ENCODE measurements at regions not wholly inside any gene's neighbourhood (a gene's known extent, or its start where the extent isn't known, plus 50 kb on each side); places are given as distances from the start of the nearest gene placed in this dataset.

DNA sequence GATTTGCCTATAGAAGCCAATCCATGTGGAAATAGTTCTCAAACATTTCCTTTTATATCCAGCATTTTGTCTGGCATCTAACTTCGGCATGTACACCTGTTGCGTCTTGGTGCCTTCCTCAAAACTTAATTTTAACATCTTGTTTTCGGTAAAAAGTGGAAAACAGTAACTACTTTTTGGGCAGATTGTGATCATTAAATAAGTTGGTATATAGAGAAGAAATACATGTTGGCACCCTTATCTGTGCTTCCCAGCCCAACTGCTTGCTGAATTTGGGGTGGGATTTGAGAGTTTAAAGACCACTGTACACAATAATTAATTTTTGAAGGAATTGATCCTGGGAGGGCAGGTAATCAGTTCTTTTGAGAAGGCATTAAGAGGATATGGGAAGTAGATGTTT is 566.8 kb downstream of the PDCD6IP start:
- dilution Hi-C loops (cut with MboI; ENCODE audit: extremely low pct_ligation_motif_present, low sequenced_read_pairs), result no loop called here

DNA sequence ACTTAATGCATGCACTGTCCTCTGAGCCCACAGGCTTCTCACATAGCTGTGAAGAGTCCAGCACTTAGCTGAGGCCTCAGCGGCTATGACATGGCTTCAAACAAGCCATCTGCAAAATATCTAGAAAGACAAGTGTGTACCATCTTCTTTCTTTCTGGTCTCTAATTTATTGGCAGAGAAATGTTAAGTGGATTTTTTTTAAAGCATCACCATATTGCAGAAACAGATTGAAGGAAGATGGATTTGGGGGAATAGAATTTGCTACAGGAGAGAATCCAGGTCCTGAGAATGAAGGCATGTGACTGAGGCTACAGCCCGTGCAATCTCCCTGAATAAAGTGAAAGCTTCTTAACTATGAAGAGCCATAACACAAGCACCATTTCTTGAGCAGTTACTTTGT is 567.3 kb downstream of the PDCD6IP start:
- Histone ChIP-seq H3K9me3 (ENCODE audit: control insufficient read depth, low read depth, low read length) (no peaks in the 10 kb centered on the region), H2AFZ (ENCODE audit: control insufficient read depth, low read length) (no peak overlapping the region), H3K4me2 (ENCODE audit: control insufficient read depth, extremely low read depth, insufficient read depth, low read depth, low read length) (no peak overlapping the region), H3K9ac (ENCODE audit: control insufficient read depth, extremely low read depth, insufficient read depth, low read length) (no peak overlapping the region), H3K4me1 (ENCODE audit: control insufficient read depth, extremely low read depth, insufficient read depth, low read length) (no peaks in the 10 kb centered on the region), H4K20me1 (ENCODE audit: control insufficient read depth, extremely low read depth, insufficient read depth, low read length) (no peaks in the 10 kb centered on the region), H3K4me3 (ENCODE audit: control insufficient read depth in 2 of 3, extremely low read depth in 1 of 3, insufficient read depth in 2 of 3, low read depth in 1 of 3, low read length in 3 of 3) (no peak overlapping the region), H3K9me1 (ENCODE audit: control insufficient read depth, extremely low read depth, insufficient read depth, low read length) (no peaks in the 10 kb centered on the region), H3K27me3 (ENCODE audit: control insufficient read depth, extremely low read depth, insufficient read depth, low read length) (no peaks in the 10 kb centered on the region), H3K79me2 (ENCODE audit: control insufficient read depth, insufficient read depth, low read length) (no peaks in the 10 kb centered on the region), H3K36me3 (ENCODE audit: control insufficient read depth in 2 of 2, extremely low read depth in 1 of 2, insufficient read depth in 2 of 2, low read length in 2 of 2) (no peaks in the 10 kb centered on the region), H3K27ac (ENCODE audit: control insufficient read depth, insufficient read depth, low read length) (no peak overlapping the region)
- TF ChIP-seq, protein P1, sequence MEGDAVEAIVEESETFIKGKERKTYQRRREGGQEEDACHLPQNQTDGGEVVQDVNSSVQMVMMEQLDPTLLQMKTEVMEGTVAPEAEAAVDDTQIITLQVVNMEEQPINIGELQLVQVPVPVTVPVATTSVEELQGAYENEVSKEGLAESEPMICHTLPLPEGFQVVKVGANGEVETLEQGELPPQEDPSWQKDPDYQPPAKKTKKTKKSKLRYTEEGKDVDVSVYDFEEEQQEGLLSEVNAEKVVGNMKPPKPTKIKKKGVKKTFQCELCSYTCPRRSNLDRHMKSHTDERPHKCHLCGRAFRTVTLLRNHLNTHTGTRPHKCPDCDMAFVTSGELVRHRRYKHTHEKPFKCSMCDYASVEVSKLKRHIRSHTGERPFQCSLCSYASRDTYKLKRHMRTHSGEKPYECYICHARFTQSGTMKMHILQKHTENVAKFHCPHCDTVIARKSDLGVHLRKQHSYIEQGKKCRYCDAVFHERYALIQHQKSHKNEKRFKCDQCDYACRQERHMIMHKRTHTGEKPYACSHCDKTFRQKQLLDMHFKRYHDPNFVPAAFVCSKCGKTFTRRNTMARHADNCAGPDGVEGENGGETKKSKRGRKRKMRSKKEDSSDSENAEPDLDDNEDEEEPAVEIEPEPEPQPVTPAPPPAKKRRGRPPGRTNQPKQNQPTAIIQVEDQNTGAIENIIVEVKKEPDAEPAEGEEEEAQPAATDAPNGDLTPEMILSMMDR (optimal IDR thresholded peaks at IDR 0.05 in 1 of 3, IDR thresholded peaks at IDR 0.05 in 1 of 3, conservative IDR thresholded peaks at IDR 0.05 in 1 of 3; ENCODE audit: extremely low read depth in 1 of 3, insufficient read depth in 2 of 3, low read length in 3 of 3), result no peak
- no peak for TF ChIP-seq EZH2 (IDR thresholded peaks at IDR 0.05; ENCODE audit: low read length)
- dilution Hi-C loops (cut with MboI; ENCODE audit: extremely low pct_ligation_motif_present, low sequenced_read_pairs), result no loop called here
- DNase-seq (ENCODE audit: low read depth, low spot score) (no peak), FAIRE-seq (no peak)

More for the DNA sequence above, 566.8 kb downstream of the PDCD6IP start:
- Histone ChIP-seq H3K4me1 (ENCODE audit: control insufficient read depth, extremely low read depth, insufficient read depth, low read length) (no peaks in the 10 kb centered on the region), H3K9ac (ENCODE audit: control insufficient read depth, extremely low read depth, insufficient read depth, low read length) (no peak overlapping the region), H3K79me2 (ENCODE audit: control insufficient read depth, insufficient read depth, low read length) (no peaks in the 10 kb centered on the region), H3K9me3 (ENCODE audit: control insufficient read depth, low read depth, low read length) (no peaks in the 10 kb centered on the region), H3K27ac (ENCODE audit: control insufficient read depth, insufficient read depth, low read length) (no peak overlapping the region), H4K20me1 (ENCODE audit: control insufficient read depth, extremely low read depth, insufficient read depth, low read length) (no peaks in the 10 kb centered on the region), H3K27me3 (ENCODE audit: control insufficient read depth, extremely low read depth, insufficient read depth, low read length) (no peaks in the 10 kb centered on the region), H3K4me3 (ENCODE audit: control insufficient read depth in 2 of 3, extremely low read depth in 1 of 3, insufficient read depth in 2 of 3, low read depth in 1 of 3, low read length in 3 of 3) (no peak overlapping the region), H3K36me3 (ENCODE audit: control insufficient read depth in 2 of 2, extremely low read depth in 1 of 2, insufficient read depth in 2 of 2, low read length in 2 of 2) (no peaks in the 10 kb centered on the region), H2AFZ (ENCODE audit: control insufficient read depth, low read length) (no peak overlapping the region), H3K4me2 (ENCODE audit: control insufficient read depth, extremely low read depth, insufficient read depth, low read depth, low read length) (no peak overlapping the region), H3K9me1 (ENCODE audit: control insufficient read depth, extremely low read depth, insufficient read depth, low read length) (no peaks in the 10 kb centered on the region)
- TF ChIP-seq, protein P1 (optimal IDR thresholded peaks at IDR 0.05 in 1 of 3, IDR thresholded peaks at IDR 0.05 in 1 of 3, conservative IDR thresholded peaks at IDR 0.05 in 1 of 3; ENCODE audit: extremely low read depth in 1 of 3, insufficient read depth in 2 of 3, low read length in 3 of 3), result no peak
- no peak for TF ChIP-seq EZH2 (IDR thresholded peaks at IDR 0.05; ENCODE audit: low read length)
- no peak for DNase-seq (ENCODE audit: low read depth, low spot score)
- no peak for FAIRE-seq

All from keratinocyte (primary cell).